ENCODE measurements at regions not wholly inside any gene's neighbourhood (a gene's known extent, or its start where the extent isn't known, plus 50 kb on each side); places are given as distances from the start of the nearest gene placed in this dataset.

DNA sequence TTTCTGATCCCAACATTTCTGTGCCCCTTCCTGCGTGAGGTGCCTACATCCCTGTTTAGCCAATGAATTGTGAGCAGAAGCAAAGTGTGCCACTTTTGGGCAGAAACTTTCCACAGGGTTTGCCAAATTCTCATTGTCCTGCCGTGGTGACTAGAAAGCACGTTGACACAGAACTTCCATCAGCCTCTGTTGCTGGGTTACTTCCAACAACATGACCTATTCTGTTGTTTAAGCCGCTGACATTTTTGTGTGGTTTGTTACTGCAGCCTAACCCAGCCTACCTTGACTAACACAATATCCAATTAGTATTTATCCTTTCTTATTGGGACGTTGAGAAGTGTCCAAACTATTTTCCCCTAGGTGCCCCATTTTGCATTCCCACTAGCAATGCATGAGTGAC is 136.8 kb downstream of the URB2 start:
- H3K4me1 ChIP-seq (ENCODE audit: insufficient read depth, low read length): no peaks in the 10 kb centered on the region
- no peaks in the 10 kb centered on the region for H3K9me3 ChIP-seq (ENCODE audit: insufficient read depth, low read depth, low read length)
- H3K27me3 ChIP-seq (ENCODE audit: insufficient read depth, low read length): no peaks in the 10 kb centered on the region
- no peak overlapping the region for H3K27ac ChIP-seq (ENCODE audit: low read depth, low read length)
- 93% methylated on average over 5 of the region's 5 CpGs for WGBS
- H3K4me3 ChIP-seq (ENCODE audit: low read length): no peak overlapping the region
- no peaks in the 10 kb centered on the region for H3K36me3 ChIP-seq (ENCODE audit: insufficient read depth, low read length)
- H3K9ac ChIP-seq (ENCODE audit: low read depth, low read length): no peak overlapping the region

DNA sequence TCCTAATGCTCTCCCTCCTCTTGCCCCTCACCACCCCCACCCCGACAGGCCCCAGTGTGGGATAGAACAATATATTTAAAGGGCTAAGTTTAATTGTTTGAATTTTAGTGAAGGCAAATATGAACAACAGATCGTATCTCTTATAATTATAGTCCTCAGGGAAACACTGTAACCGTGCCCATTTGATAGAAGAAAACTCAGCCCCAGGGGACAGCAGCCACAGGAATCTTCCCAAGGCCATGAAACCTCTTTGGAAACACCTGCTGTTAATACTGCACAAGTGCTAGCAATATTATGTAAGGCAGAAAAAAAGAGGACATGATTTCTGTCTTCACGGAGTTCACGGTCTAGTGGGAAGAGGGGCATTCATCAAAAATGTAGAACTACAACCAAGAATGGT is 142.2 kb downstream of the URB2 start:
- Histone ChIP-seq H3K27me3 (ENCODE audit: insufficient read depth, low read length) (no peaks in the 10 kb centered on the region), H3K9ac (ENCODE audit: low read depth, low read length) (no peak overlapping the region), H3K4me1 (ENCODE audit: insufficient read depth, low read length) (no peaks in the 10 kb centered on the region), H3K36me3 (ENCODE audit: insufficient read depth, low read length) (no peaks in the 10 kb centered on the region), H3K27ac (ENCODE audit: low read depth, low read length) (no peak overlapping the region), H3K4me3 (ENCODE audit: low read length) (no peak overlapping the region), H3K9me3 (ENCODE audit: insufficient read depth, low read depth, low read length) (no peaks in the 10 kb centered on the region)
- 92% methylated on average over 4 of the region's 5 CpGs for WGBS

DNA sequence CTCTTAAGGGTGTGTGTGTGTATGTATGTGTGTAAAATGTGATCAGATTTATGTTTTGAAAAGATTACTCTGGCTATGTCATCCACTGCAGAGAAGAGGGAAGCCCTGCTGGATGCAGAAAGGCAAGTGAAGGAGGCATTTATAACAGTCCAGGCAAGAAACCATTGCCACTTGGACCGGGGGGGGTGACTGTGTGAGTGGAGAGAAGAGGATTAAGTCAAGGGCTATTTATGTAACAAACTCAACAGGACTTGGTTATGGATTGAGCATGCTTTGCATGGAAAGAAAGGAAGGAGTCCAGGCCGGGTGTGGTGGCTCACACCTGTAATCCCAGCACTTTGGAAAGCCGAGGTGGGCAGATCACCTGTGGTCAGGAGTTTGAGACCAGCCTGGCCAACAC is 143.0 kb downstream of the URB2 start:
- Histone ChIP-seq H3K9me3 (ENCODE audit: insufficient read depth, low read depth, low read length) (no peaks in the 10 kb centered on the region), H3K4me3 (ENCODE audit: low read length) (no peak overlapping the region), H3K27ac (ENCODE audit: low read depth, low read length) (no peak overlapping the region), H3K4me1 (ENCODE audit: insufficient read depth, low read length) (no peaks in the 10 kb centered on the region), H3K36me3 (ENCODE audit: insufficient read depth, low read length) (no peaks in the 10 kb centered on the region), H3K9ac (ENCODE audit: low read depth, low read length) (no peak overlapping the region), H3K27me3 (ENCODE audit: insufficient read depth, low read length) (no peaks in the 10 kb centered on the region)
- WGBS: 93% methylated on average over 3 of the region's 3 CpGs

DNA sequence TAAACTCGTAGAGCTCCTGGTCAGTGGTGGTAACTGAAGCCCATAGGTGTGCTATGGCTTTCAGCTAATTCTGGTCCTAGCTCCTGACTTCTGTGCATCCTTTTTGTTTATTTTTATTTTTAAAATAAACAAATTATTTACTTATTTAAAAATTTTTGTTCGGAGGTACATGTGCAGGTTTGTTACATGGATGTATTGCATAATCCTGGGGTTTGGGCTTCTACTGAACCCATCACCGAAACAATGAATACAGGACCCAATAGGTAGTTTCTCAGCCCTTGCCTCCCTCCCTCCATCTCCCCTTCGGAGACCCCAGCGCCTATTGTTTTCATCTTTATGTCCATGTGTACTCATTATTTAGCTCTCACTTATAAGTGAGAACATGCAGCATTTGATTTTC is 143.8 kb downstream of the URB2 start:
- H3K27me3 ChIP-seq (ENCODE audit: insufficient read depth, low read length): no peaks in the 10 kb centered on the region
- no peak overlapping the region for H3K4me3 ChIP-seq (ENCODE audit: low read length)
- no peaks in the 10 kb centered on the region for H3K9me3 ChIP-seq (ENCODE audit: insufficient read depth, low read depth, low read length)
- H3K36me3 ChIP-seq (ENCODE audit: insufficient read depth, low read length): no peaks in the 10 kb centered on the region
- WGBS: 94% methylated on average over 5 of the region's 5 CpGs
- no peak overlapping the region for H3K9ac ChIP-seq (ENCODE audit: low read depth, low read length)
- no peak overlapping the region for H3K27ac ChIP-seq (ENCODE audit: low read depth, low read length)
- no peaks in the 10 kb centered on the region for H3K4me1 ChIP-seq (ENCODE audit: insufficient read depth, low read length)

DNA sequence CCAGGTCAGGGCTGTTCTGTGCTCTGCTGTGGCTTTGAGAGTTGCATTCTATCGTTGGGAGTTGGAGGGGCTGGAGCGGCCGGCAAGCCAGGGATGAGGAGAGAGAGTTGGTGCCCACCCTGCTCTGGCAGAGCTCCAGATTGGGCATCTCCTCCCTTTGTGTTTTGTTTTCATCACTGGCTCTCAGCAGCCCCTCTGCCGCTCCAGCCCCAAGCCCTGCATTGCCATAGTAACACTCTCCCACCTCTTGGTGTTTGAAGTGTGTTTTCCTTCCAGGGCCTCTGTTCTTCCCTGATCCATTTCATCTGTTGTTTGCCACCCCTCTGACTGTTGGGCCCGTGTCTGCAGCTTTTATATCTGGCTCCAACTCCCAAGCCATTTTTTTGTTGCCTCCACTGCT is 152.7 kb downstream of the URB2 start:
- Histone ChIP-seq H3K4me3 (ENCODE audit: low read length) (no peak overlapping the region), H3K9me3 (ENCODE audit: insufficient read depth, low read depth, low read length) (no peaks in the 10 kb centered on the region), H3K4me1 (ENCODE audit: insufficient read depth, low read length) (no peaks in the 10 kb centered on the region), H3K27ac (ENCODE audit: low read depth, low read length) (no peak overlapping the region), H3K9ac (ENCODE audit: low read depth, low read length) (no peak overlapping the region), H3K36me3 (ENCODE audit: insufficient read depth, low read length) (no peaks in the 10 kb centered on the region), H3K27me3 (ENCODE audit: insufficient read depth, low read length) (no peaks in the 10 kb centered on the region)
- WGBS: 82% methylated on average over 5 of the region's 5 CpGs

DNA sequence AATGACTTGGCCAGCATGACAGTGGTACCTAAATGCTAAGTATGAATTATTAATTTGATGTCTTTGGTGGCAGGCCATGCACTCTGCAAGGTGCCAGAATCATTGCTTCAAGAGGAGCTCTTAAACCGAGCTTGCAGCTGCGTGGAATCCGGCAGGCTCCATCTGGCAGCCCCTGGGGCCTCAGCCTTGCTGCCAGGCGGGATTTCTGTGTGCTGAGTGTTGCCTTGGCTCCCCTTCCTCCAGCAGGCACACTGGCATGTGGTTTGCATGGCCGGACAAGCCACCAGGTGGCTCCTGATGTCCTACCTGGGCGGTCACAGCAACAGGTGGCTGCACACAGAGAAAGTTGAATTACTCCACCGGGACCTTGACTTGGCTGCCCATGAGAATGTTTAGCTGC is 155.4 kb downstream of the URB2 start:
- H3K27me3 ChIP-seq (ENCODE audit: insufficient read depth, low read length): no peaks in the 10 kb centered on the region
- no peaks in the 10 kb centered on the region for H3K4me1 ChIP-seq (ENCODE audit: insufficient read depth, low read length)

DNA sequence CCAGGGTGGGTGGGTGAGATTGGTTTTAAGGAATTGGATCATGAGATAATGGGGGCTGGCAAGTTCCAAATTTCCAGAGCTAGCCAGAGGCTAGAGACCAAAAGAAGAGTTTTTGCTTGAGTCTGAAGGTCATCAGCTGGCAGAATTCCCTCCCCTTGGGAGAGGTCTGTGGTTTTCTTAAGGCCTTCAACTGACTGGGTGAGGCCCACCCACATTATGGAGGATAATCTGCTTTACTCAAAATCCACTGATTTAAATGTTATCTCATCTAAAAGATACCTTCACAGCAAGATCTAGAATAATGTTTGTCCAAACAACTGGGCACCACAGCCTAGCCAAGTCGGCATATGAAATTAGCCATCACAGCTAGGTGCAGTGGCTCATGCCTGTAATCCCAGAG is 156.4 kb downstream of the URB2 start:
- Histone ChIP-seq H3K36me3 (ENCODE audit: insufficient read depth, low read length) (no peaks in the 10 kb centered on the region), H3K27me3 (ENCODE audit: insufficient read depth, low read length) (no peaks in the 10 kb centered on the region), H3K4me3 (ENCODE audit: low read length) (no peak overlapping the region), H3K9ac (ENCODE audit: low read depth, low read length) (no peak overlapping the region), H3K4me1 (ENCODE audit: insufficient read depth, low read length) (no peaks in the 10 kb centered on the region), H3K27ac (ENCODE audit: low read depth, low read length) (no peak overlapping the region), H3K9me3 (ENCODE audit: insufficient read depth, low read depth, low read length) (peaks cover 18% of the 10 kb centered on the region)
- WGBS: 91% methylated on average over 1 of the region's 1 CpG

More for the DNA sequence above, 155.4 kb downstream of the URB2 start:
- Histone ChIP-seq H3K4me3 (ENCODE audit: low read length) (no peak overlapping the region), H3K27ac (ENCODE audit: low read depth, low read length) (no peak overlapping the region), H3K9ac (ENCODE audit: low read depth, low read length) (no peak overlapping the region), H3K36me3 (ENCODE audit: insufficient read depth, low read length) (no peaks in the 10 kb centered on the region), H3K9me3 (ENCODE audit: insufficient read depth, low read depth, low read length) (peaks cover 9% of the 10 kb centered on the region)
- 88% methylated on average over 7 of the region's 7 CpGs for WGBS

DNA sequence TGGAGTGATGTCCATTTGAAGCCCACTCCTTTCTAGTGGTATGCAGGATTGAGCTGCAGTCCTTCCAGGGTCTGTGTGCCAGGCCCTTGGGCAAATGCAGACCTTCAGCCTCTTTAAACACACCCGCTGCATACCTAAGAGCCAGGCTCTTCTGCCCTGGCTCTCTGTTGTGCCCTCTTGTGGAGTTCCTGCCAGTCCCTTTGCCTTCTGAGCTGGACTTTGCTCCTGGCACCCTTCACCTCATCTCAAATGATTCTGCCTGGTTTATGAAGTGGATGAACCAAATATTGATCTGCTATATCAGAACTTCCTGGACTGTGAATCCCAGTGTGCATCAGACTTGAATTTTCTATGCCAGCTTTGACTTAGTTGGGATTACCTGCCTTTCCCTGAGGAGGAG is 158.8 kb downstream of the URB2 start:
- Histone ChIP-seq H3K9ac (ENCODE audit: low read depth, low read length) (no peak overlapping the region), H3K9me3 (ENCODE audit: insufficient read depth, low read depth, low read length) (peaks cover 26% of the 10 kb centered on the region), H3K27me3 (ENCODE audit: insufficient read depth, low read length) (no peaks in the 10 kb centered on the region), H3K4me3 (ENCODE audit: low read length) (no peak overlapping the region), H3K4me1 (ENCODE audit: insufficient read depth, low read length) (no peaks in the 10 kb centered on the region), H3K27ac (ENCODE audit: low read depth, low read length) (no peak overlapping the region), H3K36me3 (ENCODE audit: insufficient read depth, low read length) (no peaks in the 10 kb centered on the region)
- WGBS: 98% methylated on average over 1 of the region's 1 CpG

DNA sequence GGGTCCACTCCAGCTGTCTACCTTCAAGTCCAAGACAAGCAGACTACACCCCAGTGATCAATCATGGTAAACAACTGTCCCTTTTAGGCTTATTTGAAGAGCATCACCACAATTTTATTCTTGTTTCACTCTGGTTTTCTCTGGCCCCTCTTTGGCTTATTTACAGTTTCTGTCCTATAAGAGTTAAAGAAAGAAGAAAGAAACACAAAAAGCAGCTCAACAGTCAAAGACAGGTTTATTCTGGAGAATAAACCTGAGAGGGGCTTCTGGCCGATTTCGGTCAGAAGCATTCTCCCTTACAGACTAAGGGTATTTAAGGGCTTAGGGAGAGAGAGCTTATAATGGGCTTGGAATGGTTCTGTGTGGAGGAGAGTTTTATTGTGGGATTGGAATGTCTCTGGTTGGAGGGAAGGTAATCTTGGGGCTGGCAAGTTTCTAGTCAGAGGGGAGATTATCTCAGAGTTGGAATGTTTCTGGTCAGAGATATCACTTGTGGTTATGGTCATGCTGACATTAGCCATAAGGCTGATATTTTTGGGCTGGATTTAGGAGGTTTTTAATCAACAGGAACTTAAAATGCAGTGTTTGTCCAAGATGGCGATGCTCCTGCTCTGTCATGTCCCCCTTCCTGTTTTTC is 161.0 kb downstream of the URB2 start:
- Histone ChIP-seq H3K36me3 (ENCODE audit: insufficient read depth, low read length) (no peaks in the 10 kb centered on the region), H3K27me3 (ENCODE audit: insufficient read depth, low read length) (no peaks in the 10 kb centered on the region), H3K9me3 (ENCODE audit: insufficient read depth, low read depth, low read length) (peaks cover 26% of the 10 kb centered on the region), H3K4me1 (ENCODE audit: insufficient read depth, low read length) (no peaks in the 10 kb centered on the region), H3K4me3 (ENCODE audit: low read length) (no peak overlapping the region), H3K9ac (ENCODE audit: low read depth, low read length) (no peak overlapping the region), H3K27ac (ENCODE audit: low read depth, low read length) (no peak overlapping the region)
- WGBS: 93% methylated on average over 3 of the region's 3 CpGs

DNA sequence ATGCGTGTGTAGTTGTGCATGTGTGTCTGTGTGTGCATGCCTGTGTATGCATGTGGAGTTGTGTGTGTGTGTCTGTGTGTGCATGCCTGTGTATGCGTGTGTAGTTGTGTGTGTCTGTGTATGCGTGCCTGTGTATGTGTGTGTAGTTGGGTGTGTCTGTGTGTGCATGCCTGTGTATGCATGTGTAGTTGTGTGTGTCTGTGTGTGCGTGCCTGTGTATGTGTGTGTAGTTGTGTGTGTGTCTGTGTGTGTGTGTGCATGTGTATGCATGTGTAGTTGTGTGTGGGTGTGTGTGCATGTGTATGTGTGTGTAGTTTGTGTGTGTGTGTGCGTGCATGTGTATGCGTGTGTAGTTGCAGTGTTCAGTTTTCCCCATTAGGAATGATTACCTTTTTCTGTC is 162.0 kb downstream of the URB2 start:
- Histone ChIP-seq H3K27me3 (ENCODE audit: insufficient read depth, low read length) (no peaks in the 10 kb centered on the region), H3K9me3 (ENCODE audit: insufficient read depth, low read depth, low read length) (peaks cover 26% of the 10 kb centered on the region), H3K4me1 (ENCODE audit: insufficient read depth, low read length) (no peaks in the 10 kb centered on the region), H3K36me3 (ENCODE audit: insufficient read depth, low read length) (no peaks in the 10 kb centered on the region), H3K9ac (ENCODE audit: low read depth, low read length) (no peak overlapping the region), H3K27ac (ENCODE audit: low read depth, low read length) (no peak overlapping the region), H3K4me3 (ENCODE audit: low read length) (no peak overlapping the region)
- 94% methylated on average over 6 of the region's 6 CpGs for WGBS

DNA sequence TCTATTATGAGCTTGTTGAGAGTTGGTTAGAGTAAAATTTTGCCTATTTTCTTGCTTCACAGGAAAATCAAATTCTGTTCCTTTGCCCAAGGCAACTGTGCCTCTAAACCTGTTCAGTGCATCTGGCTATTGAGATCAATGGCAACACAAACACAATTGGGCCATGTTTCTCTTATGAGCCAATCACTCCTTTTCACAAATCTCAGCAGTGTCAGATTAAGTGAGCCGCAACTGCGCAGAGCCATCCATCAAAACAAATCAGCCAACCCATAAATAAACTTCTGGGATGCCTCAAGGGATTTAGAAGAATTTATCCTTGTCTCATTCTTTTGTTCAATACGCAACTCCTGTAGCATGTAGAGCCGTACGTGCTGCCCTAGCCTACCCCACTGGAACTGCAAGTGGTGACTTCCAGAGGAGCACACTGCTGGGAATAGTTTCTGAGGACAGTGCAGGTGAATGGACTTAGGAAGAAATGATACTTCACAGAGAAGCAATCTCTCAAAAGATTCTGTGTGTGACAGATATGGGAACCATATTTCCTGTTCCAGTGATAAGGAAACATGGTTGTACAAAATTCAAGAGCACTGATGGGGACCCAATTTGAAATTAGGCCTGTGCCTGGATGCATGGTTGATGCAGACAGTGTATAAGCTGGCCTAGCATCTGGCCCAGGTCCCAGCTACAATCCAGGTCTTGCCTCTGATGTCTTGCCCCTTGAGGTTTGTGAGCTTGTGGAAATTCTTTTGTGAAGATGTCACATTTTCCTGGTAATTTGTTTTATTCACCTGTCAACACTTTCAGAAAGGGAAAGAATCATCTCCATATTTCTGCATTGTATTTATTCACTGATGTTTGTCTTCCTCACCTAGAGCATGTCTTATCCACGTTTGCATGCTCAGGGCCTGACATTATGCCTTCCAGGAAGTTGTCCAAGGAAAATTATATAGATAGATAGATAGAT is 166.2 kb downstream of the URB2 start:
- no peak overlapping the region for H3K9ac ChIP-seq (ENCODE audit: low read depth, low read length)
- no peaks in the 10 kb centered on the region for H3K27me3 ChIP-seq (ENCODE audit: insufficient read depth, low read length)
- 96% methylated on average over 6 of the region's 6 CpGs for WGBS
- no peak overlapping the region for H3K4me3 ChIP-seq (ENCODE audit: low read length)
- H3K36me3 ChIP-seq (ENCODE audit: insufficient read depth, low read length): no peaks in the 10 kb centered on the region
- H3K27ac ChIP-seq (ENCODE audit: low read depth, low read length): no peak overlapping the region
- peaks cover 9% of the 10 kb centered on the region for H3K9me3 ChIP-seq (ENCODE audit: insufficient read depth, low read depth, low read length)
- H3K4me1 ChIP-seq (ENCODE audit: insufficient read depth, low read length): no peaks in the 10 kb centered on the region

All from HUES64 (cell line).